Panc1 (cell line): ENCODE measurements at regions not wholly inside any gene's neighbourhood (a gene's known extent, or its start where the extent isn't known, plus 50 kb on each side); places are given as distances from the start of the nearest gene placed in this dataset.

Experiments
- ATAC-seq: fragments of 200-7000 bp; cut with Tn5 transposase; 2 replicates; pipeline ENCODE4 v1.9.1; 2020; ENCODE audit warnings: mild to moderate bottlenecking, moderate library complexity
- BruUV-seq: library from RNA; stranded (reverse); fragments of 400-500 nt; replicated peaks from 2 replicates; lab custom pipeline; 2021; lab: Mats Ljungman, UMichigan
- CTCF ChIA-PET: fragments of 300-600 bp; sonication (Branson Sonifier 250); formaldehyde crosslinking; loops from one replicate; lab custom pipeline; 2022; ENCODE audit warnings: antibody characterized with exemption; lab: Charles Lee
- POLR2A ChIA-PET: fragments of 300-600 bp; sonication (Branson Sonifier 250); formaldehyde crosslinking; loops from one replicate; lab custom pipeline; 2022; ENCODE audit warnings: antibody characterized with exemption; lab: Charles Lee
- DNase-seq: peaks from one replicate; pipeline ENCODE4 v3.0.0-alpha.2; 2010; ENCODE audit warnings: low read depth, low spot score
- H3K27ac ChIP-seq: 2 replicates; pipeline ENCODE4 v1.5.1; 2011; ENCODE audit warnings: mild to moderate bottlenecking, low read length, inconsistent platforms
- H3K27me3 ChIP-seq: fragments of 200-500 bp; sonication (Bioruptor generic); 2 replicates; pipeline ENCODE4 v1.6.0; 2014; ENCODE audit warnings: low read length, inconsistent platforms; ENCODE audit not compliant: control insufficient read depth, insufficient read depth
- H3K36me3 ChIP-seq: fragments of 200-500 bp; sonication (Bioruptor generic); 2 replicates; pipeline ENCODE4 v1.5.1; 2014; ENCODE audit warnings: inconsistent platforms, mild to moderate bottlenecking, low read length, moderate library complexity; ENCODE audit not compliant: control insufficient read depth, insufficient read depth
- H3K4me1 ChIP-seq: 2 replicates; pipeline ENCODE4 v1.5.1; 2011; ENCODE audit warnings: inconsistent platforms, mild to moderate bottlenecking, low read length, moderate library complexity; ENCODE audit not compliant: control insufficient read depth, insufficient read depth
- H3K4me3 ChIP-seq, 2 experiments: 2 replicates each; pipeline ENCODE4 v1.5.1; 2011 to 2012; ENCODE audit warnings: low read depth in 2 of 2, low read length in 2 of 2, mild to moderate bottlenecking in 2 of 2, inconsistent platforms in 1 of 2, moderate library complexity in 1 of 2
- H3K9me3 ChIP-seq: fragments of 200-500 bp; sonication (Bioruptor generic); 2 replicates; pipeline ENCODE4 v1.5.1; 2014; ENCODE audit warnings: low read depth, mild to moderate bottlenecking, inconsistent platforms, low read length, moderate library complexity; ENCODE audit not compliant: control insufficient read depth, insufficient read depth
- CTCF ChIP-seq: fragments of 450-650 bp; IDR thresholded peaks from 2 replicates; pipeline ENCODE4 v1.5.1; 2017; ENCODE audit warnings: mild to moderate bottlenecking
- POLR2AphosphoS5 ChIP-seq: IDR thresholded peaks from 2 replicates; pipeline ENCODE4 v1.6.1; 2012; ENCODE audit warnings: mild to moderate bottlenecking, low read depth, low read length, moderate library complexity
- REST ChIP-seq, 2 experiments: IDR thresholded peaks; 2 replicates each; pipeline ENCODE4 v1.6.1; 2011 to 2012; ENCODE audit warnings: low read depth in 2 of 2, control low read depth in 1 of 2, low read length in 1 of 2, mild to moderate bottlenecking in 1 of 2, moderate library complexity in 1 of 2; ENCODE audit not compliant: insufficient read depth in 1 of 2
- SIN3A ChIP-seq: IDR thresholded peaks from 2 replicates; pipeline ENCODE4 v1.6.1; 2012; ENCODE audit warnings: low read depth, mild to moderate bottlenecking, low read length, moderate library complexity, borderline replicate concordance; ENCODE audit not compliant: insufficient read depth
- TCF7L2 ChIP-seq: IDR thresholded peaks from 2 replicates; pipeline ENCODE4 v1.6.1; 2011; ENCODE audit warnings: mild to moderate bottlenecking, low read depth, low read length, inconsistent platforms
- in situ Hi-C: cut with HindIII; loops from 2 replicates; pipeline ENCODE4 v1.10.0; 2016; ENCODE audit warnings: low sequenced_read_pairs, low pct_unique_long_range_greater_than_20kb
- intact Hi-C: fragments of 100-400 bp; cut with micrococcal nuclease; formaldehyde crosslinking; loops from one replicate; pipeline ENCODE4 v1.10.0; 2022; ENCODE audit not compliant: unreplicated experiment

GRCh38 chr15:38186507-38186906, 66.1 kb upstream of the SPRED1 start:
- TF ChIP-seq SIN3A (no peak), CTCF (no peak), POLR2AphosphoS5 (no peak), TCF7L2 (no peak), REST (IDR thresholded peaks at IDR 0.05; ENCODE audit: insufficient read depth in 1 of 2, low read depth in 2 of 2, low read length in 1 of 2) (no peak)
- no peak overlapping the region for H3K4me3 ChIP-seq
- H3K36me3 ChIP-seq: no peaks in the 10 kb centered on the region
- H3K27ac ChIP-seq: no peak overlapping the region
- H3K9me3 ChIP-seq: no peaks in the 10 kb centered on the region
- DNase-seq (no peak), ATAC-seq (no peak)
- ChIA-PET CTCF (no interaction called here), POLR2A (no interaction called here)
- H3K4me1 ChIP-seq: no peaks in the 10 kb centered on the region
- intact Hi-C loops: no loop called here
- BruUV-seq: no TSS peak
- in situ Hi-C loops: no loop called here
- peaks cover 3% of the 10 kb centered on the region; the same call in 1 of the 2 replicates for H3K27me3 ChIP-seq

DNA sequence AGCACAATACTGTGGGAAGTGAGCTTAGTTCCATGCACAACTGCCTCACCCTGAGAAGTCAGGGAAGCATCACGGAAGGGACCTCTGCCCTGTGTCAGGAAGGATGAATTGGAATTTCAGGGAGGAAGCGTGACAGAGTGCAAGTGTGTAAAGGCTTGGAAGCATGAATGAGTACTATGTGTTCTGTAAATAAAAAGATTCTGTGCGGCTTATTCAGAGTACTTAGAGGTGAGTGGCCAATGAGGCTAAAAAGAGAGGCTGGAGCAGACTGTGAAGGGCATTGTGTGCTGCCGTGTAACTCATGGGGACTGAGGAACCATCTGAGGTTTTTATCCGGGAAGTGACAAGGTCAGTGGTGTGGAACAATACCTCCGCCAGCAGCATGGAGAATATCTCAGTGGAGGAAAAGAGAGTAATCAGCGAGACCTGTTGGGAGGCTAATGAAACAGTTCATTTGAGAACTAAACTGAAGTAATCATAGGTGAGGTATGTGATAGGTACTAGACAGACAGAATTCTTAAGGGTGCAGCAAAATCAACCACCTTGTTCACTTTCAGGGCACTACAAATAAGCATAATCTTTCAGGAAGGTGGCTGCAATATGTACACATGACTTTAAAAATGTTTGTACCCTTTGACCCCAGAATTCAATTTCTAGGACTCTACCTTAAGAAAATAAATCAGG, 64.9 kb upstream of the SPRED1 start:
- Histone ChIP-seq H3K27ac (no peak overlapping the region), H3K27me3 (peaks cover 3% of the 10 kb centered on the region; the same call in 1 of the 2 replicates), H3K4me1 (no peaks in the 10 kb centered on the region), H3K9me3 (no peaks in the 10 kb centered on the region), H3K4me3 (no peak overlapping the region), H3K36me3 (no peaks in the 10 kb centered on the region)
- BruUV-seq: no TSS peak
- TF ChIP-seq CTCF: no peak
- no peak for TF ChIP-seq SIN3A
- TF ChIP-seq POLR2AphosphoS5: no peak
- TF ChIP-seq TCF7L2: no peak
- TF ChIP-seq REST (IDR thresholded peaks at IDR 0.05; ENCODE audit: insufficient read depth in 1 of 2, low read depth in 2 of 2, low read length in 1 of 2): no peak
- CTCF ChIA-PET: no interaction called here
- POLR2A ChIA-PET: no interaction called here
- intact Hi-C loops: no loop called here
- DNase-seq (no peak), ATAC-seq (no peak)
- in situ Hi-C loops: no loop called here
